ENCODE measurements at regions not wholly inside any gene's neighbourhood (a gene's known extent, or its start where the extent isn't known, plus 50 kb on each side); places are given as distances from the start of the nearest gene placed in this dataset.
A peak's percentile ranks its signal among the peaks of the same experiment; 100 is the strongest.

GRCh38 chr1:220356981-220357850 is 85.0 kb upstream of the RAB3GAP2 start:
- DNase-seq (ENCODE audit: low read depth): no peak

DNA sequence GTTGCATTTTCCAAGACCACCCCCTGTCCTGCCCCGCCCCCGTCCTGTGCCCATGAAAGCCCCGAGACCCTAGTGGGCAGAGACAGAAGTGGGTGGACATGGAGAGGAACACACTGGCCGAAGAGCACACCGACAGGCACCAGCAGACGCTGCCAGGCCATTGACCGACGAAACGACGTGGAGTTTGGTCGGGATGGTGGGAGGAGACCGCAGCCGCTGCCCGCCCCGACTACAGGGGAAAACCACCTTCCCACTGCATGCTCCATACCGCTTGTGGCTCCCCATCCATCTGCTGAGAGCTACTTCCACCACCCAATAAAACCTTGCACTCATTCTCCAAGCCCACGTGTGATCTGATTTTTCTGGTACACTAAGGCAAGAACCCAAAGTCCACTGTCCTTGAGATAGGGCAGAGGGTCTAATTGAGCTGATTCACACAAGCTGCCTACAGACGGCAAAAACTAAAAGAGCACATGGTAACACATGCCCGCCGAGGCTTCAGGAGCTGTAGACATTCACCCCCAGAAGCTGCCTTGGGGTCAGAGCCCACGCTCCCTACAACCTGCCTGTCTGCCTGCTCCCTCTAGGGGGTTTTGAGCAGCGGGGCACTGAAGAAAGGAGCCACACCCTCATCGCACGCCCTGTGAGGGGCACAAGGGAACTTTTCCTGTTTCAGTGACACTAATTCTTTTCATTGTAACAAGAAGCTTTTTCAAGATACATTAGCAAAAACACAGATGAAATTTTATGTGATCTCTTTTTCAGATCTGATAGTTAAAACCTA is 81.2 kb upstream of the RAB3GAP2 start:
- DNase-seq (ENCODE audit: low read depth): no peak

- DNase-seq (ENCODE audit: low read depth): no peak
Measured at GRCh38 chr1:220348211-220348610, 76.0 kb upstream of the RAB3GAP2 start.

GRCh38 chr1:220347654-220348175 is 75.5 kb upstream of the RAB3GAP2 start:
- DNase-seq (ENCODE audit: low read depth): no peak

DNA sequence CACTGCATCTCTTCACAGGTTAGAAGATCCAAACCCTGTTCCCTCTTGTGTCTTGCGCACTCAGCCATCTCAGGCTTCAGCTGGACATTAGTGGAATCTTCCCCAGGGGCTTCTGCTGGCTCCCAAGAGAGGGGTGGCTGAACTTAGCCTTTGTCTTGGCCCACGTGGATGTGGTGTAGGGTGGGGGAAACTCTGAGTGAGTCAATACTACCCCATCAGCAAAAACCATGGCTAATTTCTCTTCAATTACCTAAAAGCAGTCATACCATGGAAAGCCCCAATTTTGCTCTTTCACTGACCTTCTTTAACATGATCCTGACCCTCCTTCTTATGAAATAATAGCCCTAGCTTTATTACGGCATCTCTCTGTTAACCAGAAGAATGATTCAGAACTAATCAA is 72.5 kb upstream of the RAB3GAP2 start:
- DNase-seq (ENCODE audit: low read depth): no peak

DNA sequence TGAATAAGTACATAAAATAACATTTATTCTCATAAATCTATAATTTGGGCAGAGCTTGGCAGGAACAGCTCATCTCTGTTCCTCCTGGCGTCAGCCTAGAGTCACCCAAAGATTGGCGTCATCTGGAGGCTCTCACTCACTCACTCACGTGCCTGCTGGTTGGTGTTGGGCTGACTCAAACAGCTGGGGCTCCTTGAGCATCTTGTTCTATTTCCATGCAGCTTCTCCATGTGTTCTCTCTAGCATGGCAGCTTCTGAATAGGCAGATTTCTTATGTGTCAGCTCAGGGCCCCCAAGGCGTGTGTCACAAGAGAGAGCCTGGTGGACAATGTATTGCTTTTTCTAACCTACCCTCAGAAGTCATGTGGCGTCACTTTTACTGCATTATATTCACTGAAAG is 70.6 kb upstream of the RAB3GAP2 start:
- DNase-seq (ENCODE audit: low read depth): no peak

- no peak for DNase-seq (ENCODE audit: low read depth)
Measured at GRCh38 chr1:220341126-220341525, 68.9 kb upstream of the RAB3GAP2 start.

GRCh38 chr1:220339581-220339980 is 67.3 kb upstream of the RAB3GAP2 start:
- DNase-seq (ENCODE audit: low read depth): no peak

GRCh38 chr1:220338759-220339158 is 66.5 kb upstream of the RAB3GAP2 start:
- DNase-seq (ENCODE audit: low read depth): no peak

DNA sequence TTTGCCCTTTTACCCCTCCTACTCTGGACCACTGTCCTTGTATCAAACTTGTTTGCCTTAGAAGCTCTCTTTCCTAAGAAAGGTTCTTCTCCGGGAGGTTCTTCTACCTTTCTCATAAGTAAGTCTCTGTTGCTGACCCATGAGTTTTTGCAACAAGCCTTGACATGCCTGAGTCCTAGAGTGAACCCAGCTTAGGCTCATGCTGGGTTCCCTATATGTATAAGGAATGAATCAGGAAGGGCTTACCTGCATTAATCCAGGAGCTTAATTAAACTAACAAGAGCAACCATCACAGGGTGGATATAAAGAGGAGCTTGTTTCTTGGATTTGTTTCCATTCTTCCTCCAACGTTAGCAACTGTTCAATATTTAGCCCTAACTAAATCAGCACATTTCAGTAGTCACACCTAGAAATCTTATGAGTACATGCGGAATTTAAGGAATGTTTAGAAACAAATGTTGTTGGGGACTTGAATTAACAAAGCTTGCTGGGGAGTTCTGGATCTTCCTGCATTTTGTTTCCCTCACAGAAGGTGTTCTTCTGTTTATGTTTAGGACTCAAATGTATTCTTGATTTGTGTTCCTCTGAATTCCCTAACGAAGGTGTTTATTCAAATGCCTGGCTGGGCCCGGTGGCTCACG is 64.3 kb upstream of the RAB3GAP2 start:
- no peak for DNase-seq (ENCODE audit: low read depth)

DNA sequence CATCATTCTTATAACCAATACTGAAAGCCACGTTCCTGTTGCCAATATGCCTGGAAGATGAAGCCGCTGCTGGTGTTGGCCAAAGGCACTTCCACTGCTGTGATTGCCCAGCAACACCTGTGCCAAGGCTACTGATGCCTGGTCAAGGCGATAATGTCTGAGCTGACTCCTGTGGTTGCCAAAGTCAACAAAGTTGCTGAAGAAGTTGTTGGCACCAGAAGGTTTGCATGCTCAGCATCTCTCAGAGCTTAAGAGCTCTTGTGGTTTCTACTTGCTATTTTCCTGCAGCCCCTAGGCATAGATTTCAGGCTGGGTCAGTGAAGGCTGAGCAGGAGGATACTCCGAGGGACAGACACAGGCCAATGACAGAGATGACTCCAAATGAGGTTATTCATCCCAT is 63.4 kb upstream of the RAB3GAP2 start:
- DNase-seq (ENCODE audit: low read depth): no peak

DNA sequence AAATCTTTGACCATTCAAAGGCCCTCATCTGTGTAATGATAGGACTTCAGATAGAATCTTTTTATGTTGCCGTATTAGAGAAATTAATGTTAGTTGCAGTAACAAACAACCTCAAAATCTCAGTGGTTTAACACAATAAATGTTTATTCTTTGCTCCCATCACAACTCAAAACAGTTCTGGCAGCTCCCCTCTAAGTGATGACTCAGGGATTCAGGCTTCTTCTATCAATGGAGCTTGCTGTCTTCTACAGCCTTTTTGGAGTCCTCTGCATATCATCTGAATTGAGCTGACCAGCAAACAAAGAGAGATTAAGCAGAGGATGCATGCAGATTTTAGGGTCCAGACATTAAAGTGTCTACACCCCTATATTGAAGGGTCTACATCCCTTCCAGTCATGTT is 59.1 kb upstream of the RAB3GAP2 start:
- no peak for DNase-seq (ENCODE audit: low read depth)

- DNase-seq (ENCODE audit: low read depth): peak; percentile 11
Measured at GRCh38 chr1:220330265-220330664, 58.0 kb upstream of the RAB3GAP2 start.

GRCh38 chr1:220327106-220327505 is 54.9 kb upstream of the RAB3GAP2 start:
- no peak for DNase-seq (ENCODE audit: low read depth)

GRCh38 chr1:220326578-220326977 is 54.3 kb upstream of the RAB3GAP2 start:
- no peak for DNase-seq (ENCODE audit: low read depth)

DNA sequence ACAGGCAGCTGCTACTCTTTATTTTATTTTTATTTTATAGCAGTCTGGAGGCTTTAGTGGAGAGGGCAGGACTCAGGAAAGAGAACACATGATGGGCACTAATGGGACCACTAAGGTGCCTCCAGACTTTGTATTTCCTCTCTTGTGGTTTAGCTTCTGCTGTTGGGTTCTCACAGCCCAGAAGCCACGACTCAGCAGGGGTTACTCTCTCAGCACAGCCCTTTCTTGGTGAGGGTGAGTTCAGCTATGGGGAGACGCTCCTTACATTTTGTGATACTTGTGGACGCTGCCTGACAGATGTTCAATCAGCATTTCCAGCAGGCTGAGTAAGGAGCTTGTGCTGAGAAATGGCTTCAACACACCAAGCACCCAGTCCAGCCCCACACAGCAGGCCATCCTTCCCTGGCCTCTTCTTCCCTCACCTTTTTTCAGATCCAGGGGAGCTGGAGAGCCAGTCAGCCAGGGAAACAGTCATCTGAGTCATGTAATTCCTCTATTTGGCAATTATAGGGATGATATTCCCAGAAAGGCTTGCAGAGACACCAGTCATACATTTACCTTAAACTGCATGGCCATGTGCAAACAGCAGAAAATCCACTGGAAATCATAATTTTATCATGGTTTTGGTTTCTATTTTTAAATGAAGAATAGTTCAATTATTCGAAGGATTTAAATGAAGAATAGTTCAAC is 53.2 kb upstream of the RAB3GAP2 start:
- DNase-seq (ENCODE audit: low read depth): no peak

- DNase-seq (ENCODE audit: low read depth): no peak
Measured at GRCh38 chr1:220323717-220324116, 51.5 kb upstream of the RAB3GAP2 start.

DNA sequence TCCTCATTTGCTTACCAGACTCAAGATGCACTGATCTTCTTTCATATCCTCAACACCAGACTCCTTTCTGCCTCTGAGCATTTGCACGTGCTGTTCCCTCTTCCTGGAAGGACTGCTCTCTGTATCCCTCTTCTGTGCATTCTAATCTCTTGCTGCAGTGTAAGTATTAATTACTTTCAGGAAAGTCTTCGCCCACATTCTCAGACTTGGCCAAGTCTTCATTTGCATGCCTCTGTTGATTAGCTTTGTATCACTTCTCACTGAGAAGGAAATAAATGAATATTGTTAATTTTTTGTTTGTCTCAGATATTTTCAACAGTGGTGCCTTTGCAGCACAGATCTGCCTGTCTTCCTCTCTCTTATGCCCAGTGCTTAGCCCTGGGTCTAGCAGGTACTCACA is 50.3 kb upstream of the RAB3GAP2 start:
- DNase-seq (ENCODE audit: low read depth): no peak

All from fibroblast of gingiva (primary cell).